ENCODE measurements at regions not wholly inside any gene's neighbourhood (a gene's known extent, or its start where the extent isn't known, plus 50 kb on each side); places are given as distances from the start of the nearest gene placed in this dataset.
A peak's percentile ranks its signal among the peaks of the same experiment; 100 is the strongest.

GRCh38 chr14:21749306-21749868 lies 75.8 kb upstream of the OR4E1 start:
- H3K27me3 Mint-ChIP-seq: peaks cover 17% of the 10 kb centered on the region
- no peaks in the 10 kb centered on the region for H3K9me3 Mint-ChIP-seq
- H3K36me3 Mint-ChIP-seq (ENCODE audit: low read depth): no peaks in the 10 kb centered on the region
- CTCF ChIA-PET: interaction anchor here (0.8 to 2.0 kb wide), 11 partner anchors 9 to 807 kb away, joined by 3 to 7 read pairs (median 4); no protein-coding TSS in a partner anchor
- H3K27ac Mint-ChIP-seq: peak overlapping the region; percentile 65
- H3K4me1 Mint-ChIP-seq: peaks cover 9% of the 10 kb centered on the region
- H3K4me3 Mint-ChIP-seq: peak overlapping the region; percentile 61
- POLR2A ChIA-PET: interaction anchor here (0.7 to 2.1 kb wide), 8 partner anchors 13 to 812 kb away, joined by 3 to 9 read pairs (median 4); no protein-coding TSS in a partner anchor
- DNase-seq: no peak

- DNase-seq: peak; percentile 62
- Mint-ChIP-seq H3K36me3 (ENCODE audit: low read depth) (no peaks in the 10 kb centered on the region), H3K9me3 (no peaks in the 10 kb centered on the region), H3K4me3 (peak overlapping the region; percentile 61), H3K27me3 (peaks cover 17% of the 10 kb centered on the region), H3K4me1 (peaks cover 9% of the 10 kb centered on the region), H3K27ac (peak overlapping the region; percentile 65)
- ChIA-PET POLR2A (interaction anchor here (0.6 to 2.1 kb wide), 9 partner anchors 12 to 813 kb away, joined by 3 to 9 read pairs (median 3); no protein-coding TSS in a partner anchor), CTCF (interaction anchor here (0.8 to 2.0 kb wide), 11 partner anchors 9 to 807 kb away, joined by 3 to 7 read pairs (median 4); no protein-coding TSS in a partner anchor)
These were observed 75.3 kb upstream of the OR4E1 start for GRCh38 chr14:21748869-21749303.

- H3K36me3 Mint-ChIP-seq (ENCODE audit: low read depth): no peaks in the 10 kb centered on the region
- peaks cover 8% of the 10 kb centered on the region for H3K4me1 Mint-ChIP-seq
- peak; percentile 39 for DNase-seq
- CTCF ChIA-PET: interaction anchor here (1.6 kb wide), 1 partner anchor 834 kb away, joined by 7 read pairs; no protein-coding TSS in a partner anchor
- peak overlapping the region; percentile 60 for H3K27ac Mint-ChIP-seq
- H3K27me3 Mint-ChIP-seq: peaks cover 56% of the 10 kb centered on the region
- peak overlapping the region; percentile 54 for H3K4me3 Mint-ChIP-seq
- H3K9me3 Mint-ChIP-seq: no peaks in the 10 kb centered on the region
- POLR2A ChIA-PET: interaction anchor here (1.0 to 1.5 kb wide), 7 partner anchors 11 to 834 kb away, joined by 3 to 4 read pairs (median 3); no protein-coding TSS in a partner anchor
These were observed 62.2 kb upstream of the OR4E1 start for GRCh38 chr14:21735639-21736307.

GRCh38 chr14:21735200-21735599 lies 61.6 kb upstream of the OR4E1 start:
- POLR2A ChIA-PET: interaction anchor here (1.0 to 1.5 kb wide), 4 partner anchors 11 to 834 kb away, joined by 3 to 4 read pairs (median 3); no protein-coding TSS in a partner anchor
- Mint-ChIP-seq H3K36me3 (ENCODE audit: low read depth) (no peaks in the 10 kb centered on the region), H3K4me3 (peak overlapping the region; percentile 39), H3K27ac (peak overlapping the region; percentile 49), H3K9me3 (no peaks in the 10 kb centered on the region), H3K27me3 (peaks cover 54% of the 10 kb centered on the region), H3K4me1 (peaks cover 8% of the 10 kb centered on the region)
- no peak for DNase-seq
- CTCF ChIA-PET: interaction anchor here (1.1 to 1.7 kb wide), 8 partner anchors 12 to 835 kb away, joined by 3 to 13 read pairs (median 6); no protein-coding TSS in a partner anchor

- Mint-ChIP-seq H3K9me3 (no peaks in the 10 kb centered on the region), H3K27ac (no peak overlapping the region), H3K36me3 (ENCODE audit: low read depth) (no peaks in the 10 kb centered on the region), H3K4me3 (peak overlapping the region; percentile 36), H3K4me1 (peaks cover 12% of the 10 kb centered on the region), H3K27me3 (peaks cover 54% of the 10 kb centered on the region)
- ChIA-PET CTCF (interaction anchor here (0.9 to 1.7 kb wide), 11 partner anchors 11 to 836 kb away, joined by 3 to 13 read pairs (median 3); no protein-coding TSS in a partner anchor), POLR2A (interaction anchor here (1.1 to 1.5 kb wide), 2 partner anchors 11 kb away, joined by 3 to 4 read pairs; no protein-coding TSS in a partner anchor)
- DNase-seq: no peak
These were observed 60.9 kb upstream of the OR4E1 start for GRCh38 chr14:21734457-21735074.

GRCh38 chr14:21729703-21730233 lies 56.1 kb upstream of the OR4E1 start:
- Mint-ChIP-seq H3K4me3 (no peak overlapping the region), H3K36me3 (ENCODE audit: low read depth) (no peaks in the 10 kb centered on the region), H3K4me1 (peaks cover 9% of the 10 kb centered on the region), H3K27me3 (peaks cover 37% of the 10 kb centered on the region), H3K27ac (no peak overlapping the region), H3K9me3 (no peaks in the 10 kb centered on the region)
- DNase-seq: no peak
- ChIA-PET CTCF (interaction anchor here (1.3 to 2.5 kb wide), 2 partner anchors 19 to 38 kb away, joined by 3 to 6 read pairs; no protein-coding TSS in a partner anchor), POLR2A (no interaction called here)

GRCh38 chr14:21725250-21725649 lies 51.6 kb upstream of the OR4E1 start:
- ChIA-PET POLR2A (no interaction called here), CTCF (interaction anchor here (1.2 kb wide), 1 partner anchor 24 kb away, joined by 3 read pairs; no protein-coding TSS in a partner anchor)
- Mint-ChIP-seq H3K9me3 (no peaks in the 10 kb centered on the region), H3K27ac (no peak overlapping the region), H3K4me3 (no peak overlapping the region), H3K27me3 (peaks cover 31% of the 10 kb centered on the region), H3K36me3 (ENCODE audit: low read depth) (no peaks in the 10 kb centered on the region), H3K4me1 (peaks cover 7% of the 10 kb centered on the region)
- no peak for DNase-seq

GRCh38 chr14:21724090-21724973 lies 50.7 kb upstream of the OR4E1 start:
- ChIA-PET CTCF (interaction anchor here (1.1 to 1.7 kb wide), 6 partner anchors 8 to 846 kb away, joined by 4 to 8 read pairs (median 7); no protein-coding TSS in a partner anchor), POLR2A (interaction anchor here (0.9 to 2.0 kb wide), 5 partner anchors 10 to 846 kb away, joined by 3 to 9 read pairs (median 4); no protein-coding TSS in a partner anchor)
- Mint-ChIP-seq H3K27me3 (peaks cover 29% of the 10 kb centered on the region), H3K4me3 (peak overlapping the region; percentile 67), H3K36me3 (ENCODE audit: low read depth) (no peaks in the 10 kb centered on the region), H3K27ac (no peak overlapping the region), H3K9me3 (no peaks in the 10 kb centered on the region), H3K4me1 (peaks cover 3% of the 10 kb centered on the region)
- DNase-seq: no peak

GRCh38 chr14:21723431-21724045 lies 49.9 kb upstream of the OR4E1 start:
- DNase-seq: peak; percentile 55
- H3K27ac Mint-ChIP-seq: peak overlapping the region; percentile 31
- ChIA-PET CTCF (interaction anchor here (0.6 to 1.7 kb wide), 7 partner anchors 9 to 847 kb away, joined by 3 to 8 read pairs (median 7); no protein-coding TSS in a partner anchor), POLR2A (interaction anchor here (0.6 to 2.0 kb wide), 8 partner anchors 11 to 846 kb away, joined by 3 to 9 read pairs (median 4); no protein-coding TSS in a partner anchor)
- no peaks in the 10 kb centered on the region for H3K9me3 Mint-ChIP-seq
- H3K36me3 Mint-ChIP-seq (ENCODE audit: low read depth): no peaks in the 10 kb centered on the region
- H3K4me3 Mint-ChIP-seq: peak overlapping the region; percentile 67
- H3K27me3 Mint-ChIP-seq: peaks cover 30% of the 10 kb centered on the region
- H3K4me1 Mint-ChIP-seq: peaks cover 3% of the 10 kb centered on the region
